ENCODE measurements at regions not wholly inside any gene's neighbourhood (a gene's known extent, or its start where the extent isn't known, plus 50 kb on each side); places are given as distances from the start of the nearest gene placed in this dataset.
"Not testable (repeated sequence)": the region's sequence is repeated elsewhere in the genome, so short reads cannot be mapped to it uniquely, and the experiment has no call there.

- no peak for DNase-seq (ENCODE audit: low read depth)
Measured at GRCh38 chr14:98192946-98193345, 1079.1 kb downstream of the BCL11B start.

GRCh38 chr14:98194821-98195220 lies 1077.2 kb downstream of the BCL11B start:
- DNase-seq (ENCODE audit: low read depth): no peak

- DNase-seq (ENCODE audit: low read depth): no peak
Measured at GRCh38 chr14:98195256-98195655, 1076.7 kb downstream of the BCL11B start.

- no peak for DNase-seq (ENCODE audit: low read depth)
Measured at GRCh38 chr14:98197933-98198332, 1074.1 kb downstream of the BCL11B start.

- DNase-seq (ENCODE audit: low read depth): no peak
Measured at GRCh38 chr14:98198385-98198784, 1073.6 kb downstream of the BCL11B start.

- DNase-seq (ENCODE audit: low read depth): no peak
Measured at GRCh38 chr14:98200601-98201000, 1071.4 kb downstream of the BCL11B start.

- DNase-seq (ENCODE audit: low read depth): no peak
Measured at GRCh38 chr14:98203421-98203820, 1068.6 kb downstream of the BCL11B start.

- DNase-seq (ENCODE audit: low read depth): no peak
Measured at GRCh38 chr14:98204139-98204538, 1067.9 kb downstream of the BCL11B start.

- DNase-seq (ENCODE audit: low read depth): no peak
Measured at GRCh38 chr14:98207415-98207814, 1064.6 kb downstream of the BCL11B start.

- no peak for DNase-seq (ENCODE audit: low read depth)
Measured at GRCh38 chr14:98208211-98208611, 1063.8 kb downstream of the BCL11B start.

- DNase-seq (ENCODE audit: low read depth): no peak
Measured at GRCh38 chr14:98208943-98209342, 1063.1 kb downstream of the BCL11B start.

GRCh38 chr14:98210045-98210672 lies 1061.8 kb downstream of the BCL11B start:
- no peak for DNase-seq (ENCODE audit: low read depth)

GRCh38 chr14:98217530-98217929 lies 1054.5 kb downstream of the BCL11B start:
- no peak for DNase-seq (ENCODE audit: low read depth)

GRCh38 chr14:98218218-98218617 lies 1053.8 kb downstream of the BCL11B start:
- DNase-seq (ENCODE audit: low read depth): no peak

- DNase-seq (ENCODE audit: low read depth): no peak
Measured at GRCh38 chr14:98219638-98220037, 1052.4 kb downstream of the BCL11B start.

GRCh38 chr14:98223106-98223505 lies 1048.9 kb downstream of the BCL11B start:
- DNase-seq (ENCODE audit: low read depth): no peak

- DNase-seq (ENCODE audit: low read depth): not testable (repeated sequence)
Measured at GRCh38 chr14:98223710-98224109, 1048.3 kb downstream of the BCL11B start.

- DNase-seq (ENCODE audit: low read depth): no peak
Measured at GRCh38 chr14:98226411-98226810, 1045.6 kb downstream of the BCL11B start.

GRCh38 chr14:98227000-98227726 lies 1044.8 kb downstream of the BCL11B start:
- no peak for DNase-seq (ENCODE audit: low read depth)

GRCh38 chr14:98227727-98228111 lies 1044.3 kb downstream of the BCL11B start:
- no peak for DNase-seq (ENCODE audit: low read depth)

- no peak for DNase-seq (ENCODE audit: low read depth)
Measured at GRCh38 chr14:98229656-98230366, 1042.2 kb downstream of the BCL11B start.

GRCh38 chr14:98230411-98230810 lies 1041.6 kb downstream of the BCL11B start:
- DNase-seq (ENCODE audit: low read depth): no peak

GRCh38 chr14:98231210-98231609 lies 1040.8 kb downstream of the BCL11B start:
- DNase-seq (ENCODE audit: low read depth): no peak

Measured in non-pigmented ciliary epithelial cell (primary cell).